ENCODE measurements at regions not wholly inside any gene's neighbourhood (a gene's known extent, or its start where the extent isn't known, plus 50 kb on each side); places are given as distances from the start of the nearest gene placed in this dataset.
A peak's percentile ranks its signal among the peaks of the same experiment; 100 is the strongest.

GRCh38 chr1:187157552-187157951 is 328.8 kb downstream of the PLA2G4A start:
- Histone ChIP-seq H3K27me3 (ENCODE audit: insufficient read depth, low read length, poor library complexity) (no peaks in the 10 kb centered on the region), H4K20me1 (ENCODE audit: insufficient read depth, low read length) (no peaks in the 10 kb centered on the region), H3K4me1 (ENCODE audit: insufficient read depth, low read length) (peaks cover 15% of the 10 kb centered on the region), H3K27ac (ENCODE audit: low read length) (peak overlapping the region; percentile 50), H3K9me3 (ENCODE audit: insufficient read depth, low read length, severe bottlenecking) (peaks cover 2% of the 10 kb centered on the region), H3K79me2 (ENCODE audit: insufficient read depth, low read length) (no peaks in the 10 kb centered on the region), H3K9ac (ENCODE audit: low read depth, low read length) (no peak overlapping the region), H3K36me3 (ENCODE audit: insufficient read depth, low read length) (no peaks in the 10 kb centered on the region), H2AFZ (ENCODE audit: low read depth, low read length) (0 out of 2 replicates have a peak overlapping the region, but pooled peaks have one; percentile 11), H3K4me2 (ENCODE audit: insufficient read depth, low read length) (peak overlapping the region; percentile 51; the same call in 1 of the 2 replicates), H3K4me3 (ENCODE audit: low read depth in 1 of 2, low read length in 2 of 2) (0 out of 4 replicates have a peak overlapping the region, but pooled peaks of 1 of the 2 experiments have one; percentile 10)
- DNase-seq, result peak; percentile 21
- TF ChIP-seq CTCF (IDR thresholded peaks at IDR 0.05; ENCODE audit: borderline replicate concordance, extremely low read depth, low read length, poor library complexity, severe bottlenecking) (no peak), EZH2 (IDR thresholded peaks at IDR 0.05; ENCODE audit: borderline replicate concordance, low read depth, low read length, severe bottlenecking) (no peak)
- peak; percentile 69 for ATAC-seq (ENCODE audit: insufficient read depth, low read depth)

GRCh38 chr1:187167555-187167954 is 338.8 kb downstream of the PLA2G4A start:
- Histone ChIP-seq H3K4me2 (ENCODE audit: insufficient read depth, low read length) (no peak overlapping the region), H2AFZ (ENCODE audit: low read depth, low read length) (no peak overlapping the region), H3K79me2 (ENCODE audit: insufficient read depth, low read length) (no peaks in the 10 kb centered on the region), H3K9ac (ENCODE audit: low read depth, low read length) (no peak overlapping the region), H3K4me1 (ENCODE audit: insufficient read depth, low read length) (no peaks in the 10 kb centered on the region), H3K27me3 (ENCODE audit: insufficient read depth, low read length, poor library complexity) (no peaks in the 10 kb centered on the region), H3K4me3 (ENCODE audit: low read depth in 1 of 2, low read length in 2 of 2) (no peak overlapping the region), H4K20me1 (ENCODE audit: insufficient read depth, low read length) (no peaks in the 10 kb centered on the region), H3K27ac (ENCODE audit: low read length) (no peak overlapping the region), H3K36me3 (ENCODE audit: insufficient read depth, low read length) (no peaks in the 10 kb centered on the region), H3K9me3 (ENCODE audit: insufficient read depth, low read length, severe bottlenecking) (no peaks in the 10 kb centered on the region)
- no peak for ATAC-seq (ENCODE audit: insufficient read depth, low read depth)
- DNase-seq, result no peak
- TF ChIP-seq CTCF (IDR thresholded peaks at IDR 0.05; ENCODE audit: borderline replicate concordance, extremely low read depth, low read length, poor library complexity, severe bottlenecking) (no peak), EZH2 (IDR thresholded peaks at IDR 0.05; ENCODE audit: borderline replicate concordance, low read depth, low read length, severe bottlenecking) (no peak)

GRCh38 chr1:187168297-187168696 is 339.5 kb downstream of the PLA2G4A start:
- H3K27me3 ChIP-seq (ENCODE audit: insufficient read depth, low read length, poor library complexity), result no peaks in the 10 kb centered on the region
- no peak overlapping the region for H3K9ac ChIP-seq (ENCODE audit: low read depth, low read length)
- H3K4me2 ChIP-seq (ENCODE audit: insufficient read depth, low read length), result no peak overlapping the region
- no peak for TF ChIP-seq EZH2 (IDR thresholded peaks at IDR 0.05; ENCODE audit: borderline replicate concordance, low read depth, low read length, severe bottlenecking)
- no peak for TF ChIP-seq CTCF (IDR thresholded peaks at IDR 0.05; ENCODE audit: borderline replicate concordance, extremely low read depth, low read length, poor library complexity, severe bottlenecking)
- ATAC-seq (ENCODE audit: insufficient read depth, low read depth), result no peak
- no peaks in the 10 kb centered on the region for H3K9me3 ChIP-seq (ENCODE audit: insufficient read depth, low read length, severe bottlenecking)
- no peak overlapping the region for H3K4me3 ChIP-seq (ENCODE audit: low read depth in 1 of 2, low read length in 2 of 2)
- no peak overlapping the region for H3K27ac ChIP-seq (ENCODE audit: low read length)
- no peaks in the 10 kb centered on the region for H3K4me1 ChIP-seq (ENCODE audit: insufficient read depth, low read length)
- no peaks in the 10 kb centered on the region for H3K36me3 ChIP-seq (ENCODE audit: insufficient read depth, low read length)
- no peak for DNase-seq
- no peak overlapping the region for H2AFZ ChIP-seq (ENCODE audit: low read depth, low read length)
- H4K20me1 ChIP-seq (ENCODE audit: insufficient read depth, low read length), result no peaks in the 10 kb centered on the region
- H3K79me2 ChIP-seq (ENCODE audit: insufficient read depth, low read length), result no peaks in the 10 kb centered on the region

GRCh38 chr1:187185389-187185788 is 356.6 kb downstream of the PLA2G4A start:
- Histone ChIP-seq H3K27me3 (ENCODE audit: insufficient read depth, low read length, poor library complexity) (no peaks in the 10 kb centered on the region), H3K4me1 (ENCODE audit: insufficient read depth, low read length) (no peaks in the 10 kb centered on the region), H3K4me3 (ENCODE audit: low read depth in 1 of 2, low read length in 2 of 2) (no peak overlapping the region), H2AFZ (ENCODE audit: low read depth, low read length) (no peak overlapping the region), H3K9ac (ENCODE audit: low read depth, low read length) (no peak overlapping the region), H3K36me3 (ENCODE audit: insufficient read depth, low read length) (no peaks in the 10 kb centered on the region), H3K9me3 (ENCODE audit: insufficient read depth, low read length, severe bottlenecking) (peaks cover 10% of the 10 kb centered on the region), H3K27ac (ENCODE audit: low read length) (no peak overlapping the region), H3K79me2 (ENCODE audit: insufficient read depth, low read length) (no peaks in the 10 kb centered on the region), H3K4me2 (ENCODE audit: insufficient read depth, low read length) (no peak overlapping the region), H4K20me1 (ENCODE audit: insufficient read depth, low read length) (no peaks in the 10 kb centered on the region)
- no peak for ATAC-seq (ENCODE audit: insufficient read depth, low read depth)
- no peak for TF ChIP-seq EZH2 (IDR thresholded peaks at IDR 0.05; ENCODE audit: borderline replicate concordance, low read depth, low read length, severe bottlenecking)
- no peak for TF ChIP-seq CTCF (IDR thresholded peaks at IDR 0.05; ENCODE audit: borderline replicate concordance, extremely low read depth, low read length, poor library complexity, severe bottlenecking)
- DNase-seq, result no peak
